ENCODE measurements at regions not wholly inside any gene's neighbourhood (a gene's known extent, or its start where the extent isn't known, plus 50 kb on each side); places are given as distances from the start of the nearest gene placed in this dataset.

DNA sequence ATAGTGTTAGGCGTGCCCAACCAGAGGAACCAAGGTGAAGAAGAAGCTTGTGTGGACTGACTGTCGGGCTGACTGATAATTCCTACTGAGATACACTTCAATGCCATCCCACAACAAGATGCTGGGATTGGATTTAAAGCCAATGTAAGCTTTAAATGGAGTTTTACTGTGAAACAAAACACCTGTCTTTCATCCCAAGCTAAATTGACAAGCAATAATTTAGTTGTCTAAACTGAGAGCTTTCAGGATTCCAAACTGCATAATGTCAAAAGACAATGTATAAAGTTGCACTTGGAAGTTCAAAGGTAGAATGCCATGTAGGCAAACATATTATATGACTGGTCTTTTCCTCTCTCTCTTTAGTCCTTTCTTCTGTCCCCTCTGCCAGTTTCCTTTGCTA, 1025.3 kb upstream of the FANCL start:
- H3K27me3 ChIP-seq (ENCODE audit: insufficient read depth, insufficient read length) = no peaks in the 10 kb centered on the region
- TF ChIP-seq ZNF274 (IDR thresholded peaks at IDR 0.05; ENCODE audit: low read depth, low read length) (no peak), SUZ12 (IDR thresholded peaks at IDR 0.05; ENCODE audit: extremely low read depth, insufficient read depth, insufficient read length) (no peak), YY1 (IDR thresholded peaks at IDR 0.05; ENCODE audit: insufficient read depth, insufficient read length) (no peak)
- no peak for DNase-seq (ENCODE audit: low read depth, low spot score)
- H3K9ac ChIP-seq (ENCODE audit: insufficient read length, low read depth) = no peak overlapping the region
- H3K9me3 ChIP-seq (ENCODE audit: insufficient read depth, low read length) = no peaks in the 10 kb centered on the region
- H3K36me3 ChIP-seq (ENCODE audit: insufficient read depth, insufficient read length, low read length) = no peaks in the 10 kb centered on the region
- H3K4me1 ChIP-seq (ENCODE audit: insufficient read depth, insufficient read length) = no peaks in the 10 kb centered on the region
- H3K4me3 ChIP-seq (ENCODE audit: insufficient read length, low read depth) = no peak overlapping the region

DNA sequence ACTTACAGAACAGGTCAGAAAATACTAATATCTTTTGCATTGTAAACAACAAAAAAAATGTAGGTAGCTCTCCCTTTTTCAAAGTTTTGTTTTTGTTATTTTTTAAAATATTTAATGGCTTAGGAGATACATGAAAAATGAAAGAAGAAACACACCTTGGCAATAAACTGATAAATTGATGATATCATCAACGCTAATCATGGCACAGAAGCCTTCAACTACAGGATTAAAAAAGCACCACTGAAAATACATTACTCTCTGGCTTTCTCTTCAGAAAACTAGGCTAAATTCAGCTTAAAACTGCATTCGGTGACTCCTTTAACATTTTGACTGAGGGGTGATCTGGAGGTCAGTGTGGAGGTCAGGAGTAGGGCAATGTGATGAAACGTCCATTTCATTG, 1018.8 kb upstream of the FANCL start:
- Histone ChIP-seq H3K27me3 (ENCODE audit: insufficient read depth, insufficient read length) (no peaks in the 10 kb centered on the region), H3K9me3 (ENCODE audit: insufficient read depth, low read length) (no peaks in the 10 kb centered on the region), H3K36me3 (ENCODE audit: insufficient read depth, insufficient read length, low read length) (no peaks in the 10 kb centered on the region), H3K4me1 (ENCODE audit: insufficient read depth, insufficient read length) (no peaks in the 10 kb centered on the region), H3K9ac (ENCODE audit: insufficient read length, low read depth) (no peak overlapping the region), H3K4me3 (ENCODE audit: insufficient read length, low read depth) (no peak overlapping the region)
- TF ChIP-seq ZNF274 (IDR thresholded peaks at IDR 0.05; ENCODE audit: low read depth, low read length) = no peak
- TF ChIP-seq YY1 (IDR thresholded peaks at IDR 0.05; ENCODE audit: insufficient read depth, insufficient read length) = no peak
- TF ChIP-seq SUZ12 (IDR thresholded peaks at IDR 0.05; ENCODE audit: extremely low read depth, insufficient read depth, insufficient read length) = no peak
- no peak for DNase-seq (ENCODE audit: low read depth, low spot score)

DNA sequence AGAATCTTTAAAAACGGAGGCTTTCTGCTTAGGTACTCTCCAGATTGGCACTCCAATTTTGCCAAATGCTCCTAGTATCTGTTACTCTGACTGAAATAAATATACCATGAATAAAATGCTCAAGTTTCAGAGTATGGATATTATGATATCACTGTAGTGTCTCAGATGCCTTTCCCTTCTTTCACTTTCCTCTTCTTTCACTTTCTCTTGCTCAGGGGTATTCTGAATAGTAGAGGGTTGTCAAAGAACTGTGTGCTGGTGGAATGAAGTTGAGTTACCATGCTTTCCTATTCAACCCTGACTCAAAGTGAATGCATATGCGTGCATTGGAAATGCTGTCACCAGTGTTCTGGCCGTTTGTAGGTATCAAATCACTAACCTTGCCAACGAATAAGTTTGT, 1015.2 kb upstream of the FANCL start:
- Histone ChIP-seq H3K36me3 (ENCODE audit: insufficient read depth, insufficient read length, low read length) (no peaks in the 10 kb centered on the region), H3K4me3 (ENCODE audit: insufficient read length, low read depth) (no peak overlapping the region), H3K9me3 (ENCODE audit: insufficient read depth, low read length) (no peaks in the 10 kb centered on the region), H3K27me3 (ENCODE audit: insufficient read depth, insufficient read length) (no peaks in the 10 kb centered on the region), H3K4me1 (ENCODE audit: insufficient read depth, insufficient read length) (no peaks in the 10 kb centered on the region), H3K9ac (ENCODE audit: insufficient read length, low read depth) (no peak overlapping the region)
- no peak for DNase-seq (ENCODE audit: low read depth, low spot score)
- TF ChIP-seq YY1 (IDR thresholded peaks at IDR 0.05; ENCODE audit: insufficient read depth, insufficient read length) (no peak), SUZ12 (IDR thresholded peaks at IDR 0.05; ENCODE audit: extremely low read depth, insufficient read depth, insufficient read length) (no peak), ZNF274 (IDR thresholded peaks at IDR 0.05; ENCODE audit: low read depth, low read length) (no peak)

DNA sequence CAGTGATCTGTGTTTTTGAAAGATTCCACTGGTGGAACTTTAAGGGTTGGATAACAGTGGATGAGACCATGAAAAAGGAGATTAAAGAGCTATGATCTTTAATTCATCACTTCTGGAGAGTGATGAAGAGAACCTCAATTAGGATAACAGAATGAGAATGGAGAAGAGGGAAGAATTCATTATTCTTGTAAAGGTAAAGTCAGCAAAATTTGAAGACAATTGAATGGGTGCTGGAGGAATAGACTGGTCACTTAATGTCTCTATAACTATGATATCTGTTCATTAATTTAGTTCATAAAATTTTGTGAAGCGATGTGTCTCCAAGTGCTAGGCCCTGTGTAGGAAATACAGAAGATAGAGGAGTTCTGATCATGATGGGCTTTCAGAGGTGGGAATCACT, 1013.2 kb upstream of the FANCL start:
- Histone ChIP-seq H3K4me3 (ENCODE audit: insufficient read length, low read depth) (no peak overlapping the region), H3K9me3 (ENCODE audit: insufficient read depth, low read length) (no peaks in the 10 kb centered on the region), H3K9ac (ENCODE audit: insufficient read length, low read depth) (no peak overlapping the region), H3K27me3 (ENCODE audit: insufficient read depth, insufficient read length) (no peaks in the 10 kb centered on the region), H3K4me1 (ENCODE audit: insufficient read depth, insufficient read length) (no peaks in the 10 kb centered on the region), H3K36me3 (ENCODE audit: insufficient read depth, insufficient read length, low read length) (no peaks in the 10 kb centered on the region)
- no peak for DNase-seq (ENCODE audit: low read depth, low spot score)
- TF ChIP-seq SUZ12 (IDR thresholded peaks at IDR 0.05; ENCODE audit: extremely low read depth, insufficient read depth, insufficient read length) (no peak), ZNF274 (IDR thresholded peaks at IDR 0.05; ENCODE audit: low read depth, low read length) (no peak)

DNA sequence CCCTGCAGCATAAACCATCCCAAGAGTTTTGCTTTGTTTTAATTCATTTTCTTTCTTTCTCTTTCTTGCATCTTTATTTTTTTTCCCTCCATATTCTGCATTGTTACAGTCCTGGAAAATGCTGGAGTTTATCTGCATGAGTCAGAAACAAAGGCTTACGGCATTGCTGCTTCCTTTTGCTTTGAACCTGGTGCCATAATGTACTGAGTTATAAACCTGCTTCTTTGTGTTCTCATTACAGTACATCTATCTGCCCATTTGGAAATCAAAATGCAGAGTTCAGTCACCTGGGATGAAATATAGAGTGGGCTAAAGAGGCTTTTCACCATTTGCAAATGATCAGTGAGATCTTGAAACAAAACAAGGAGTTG, 1009.2 kb upstream of the FANCL start:
- no peaks in the 10 kb centered on the region for H3K36me3 ChIP-seq (ENCODE audit: insufficient read depth, insufficient read length, low read length)
- H3K27me3 ChIP-seq (ENCODE audit: insufficient read depth, insufficient read length) = no peaks in the 10 kb centered on the region
- no peaks in the 10 kb centered on the region for H3K9me3 ChIP-seq (ENCODE audit: insufficient read depth, low read length)
- no peak for DNase-seq (ENCODE audit: low read depth, low spot score)
- no peak for TF ChIP-seq YY1 (IDR thresholded peaks at IDR 0.05; ENCODE audit: insufficient read depth, insufficient read length)
- H3K4me1 ChIP-seq (ENCODE audit: insufficient read depth, insufficient read length) = no peaks in the 10 kb centered on the region
- H3K9ac ChIP-seq (ENCODE audit: insufficient read length, low read depth) = no peak overlapping the region
- H3K4me3 ChIP-seq (ENCODE audit: insufficient read length, low read depth) = no peak overlapping the region

DNA sequence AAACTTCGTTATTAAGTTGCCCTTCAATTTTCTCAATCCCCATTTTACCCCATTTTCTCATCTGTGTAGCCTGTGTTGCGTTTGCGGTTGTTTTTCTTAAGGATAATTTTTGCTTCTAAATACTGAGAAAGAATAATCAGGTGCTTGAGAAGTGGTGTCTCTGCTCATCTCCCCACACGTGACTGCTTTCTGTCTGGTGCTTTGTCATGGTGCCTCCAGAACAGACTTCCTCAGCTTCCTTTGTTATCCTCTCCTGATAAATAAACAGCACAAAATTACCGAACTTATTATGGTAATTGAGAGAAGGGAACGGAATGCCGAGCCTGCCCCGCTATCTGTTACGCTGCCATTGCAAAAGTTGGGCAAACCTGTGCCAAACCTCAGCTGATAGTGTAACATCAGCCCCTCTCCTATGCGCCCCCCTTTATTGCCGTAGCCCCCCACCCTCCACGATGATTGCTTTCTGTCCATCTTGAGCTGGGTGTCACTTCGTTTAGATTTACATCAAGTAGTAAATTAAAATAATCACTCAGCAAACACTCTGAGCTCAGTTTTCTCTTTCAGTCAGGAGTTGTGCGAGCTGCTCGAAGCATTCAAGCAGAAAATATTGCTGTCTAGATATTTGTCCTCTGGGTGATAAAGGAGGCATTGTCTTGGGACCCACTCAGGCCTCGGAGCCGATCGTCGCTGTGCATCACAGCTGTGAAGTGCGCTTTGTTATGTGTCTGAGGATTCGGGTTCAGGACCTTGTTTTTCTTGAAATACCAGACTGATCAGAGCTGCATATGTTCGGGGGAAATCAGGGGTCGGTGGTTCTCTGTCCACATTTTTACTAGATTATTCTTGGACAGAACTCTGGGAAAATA, 1008.5 kb upstream of the FANCL start:
- H3K9ac ChIP-seq (ENCODE audit: insufficient read length, low read depth) = no peak overlapping the region
- TF ChIP-seq ZNF274 (IDR thresholded peaks at IDR 0.05; ENCODE audit: low read depth, low read length) (no peak), SUZ12 (IDR thresholded peaks at IDR 0.05; ENCODE audit: extremely low read depth, insufficient read depth, insufficient read length) (no peak), YY1 (IDR thresholded peaks at IDR 0.05; ENCODE audit: insufficient read depth, insufficient read length) (no peak)
- no peaks in the 10 kb centered on the region for H3K27me3 ChIP-seq (ENCODE audit: insufficient read depth, insufficient read length)
- no peaks in the 10 kb centered on the region for H3K9me3 ChIP-seq (ENCODE audit: insufficient read depth, low read length)
- no peaks in the 10 kb centered on the region for H3K4me1 ChIP-seq (ENCODE audit: insufficient read depth, insufficient read length)
- no peaks in the 10 kb centered on the region for H3K36me3 ChIP-seq (ENCODE audit: insufficient read depth, insufficient read length, low read length)
- no peak overlapping the region for H3K4me3 ChIP-seq (ENCODE audit: insufficient read length, low read depth)
- no peak for DNase-seq (ENCODE audit: low read depth, low spot score)

DNA sequence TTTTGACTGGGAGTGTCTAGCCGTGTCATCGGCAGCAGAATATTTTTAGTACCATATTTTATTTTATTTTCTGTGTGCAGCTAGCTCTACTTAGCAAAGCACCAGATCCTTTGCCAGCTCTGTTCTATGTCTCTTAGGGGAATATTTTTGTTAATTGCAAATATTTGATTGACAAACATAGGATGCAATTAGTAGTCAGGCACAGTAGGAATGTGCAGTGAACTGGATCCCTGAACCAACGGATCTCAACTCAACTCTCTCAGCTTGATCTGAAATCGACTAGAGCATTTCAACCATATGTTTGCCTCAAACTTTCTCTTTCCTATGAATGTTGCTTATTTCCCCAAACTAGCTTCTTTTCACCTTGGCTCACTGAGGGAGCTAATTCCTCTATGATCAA, 998.0 kb upstream of the FANCL start:
- DNase-seq (ENCODE audit: low read depth, low spot score) = no peak
- H3K27me3 ChIP-seq (ENCODE audit: insufficient read depth, insufficient read length) = no peaks in the 10 kb centered on the region
- no peaks in the 10 kb centered on the region for H3K9me3 ChIP-seq (ENCODE audit: insufficient read depth, low read length)
- no peaks in the 10 kb centered on the region for H3K36me3 ChIP-seq (ENCODE audit: insufficient read depth, insufficient read length, low read length)
- no peak overlapping the region for H3K4me3 ChIP-seq (ENCODE audit: insufficient read length, low read depth)
- TF ChIP-seq ZNF274 (IDR thresholded peaks at IDR 0.05; ENCODE audit: low read depth, low read length) (no peak), SUZ12 (IDR thresholded peaks at IDR 0.05; ENCODE audit: extremely low read depth, insufficient read depth, insufficient read length) (no peak), YY1 (IDR thresholded peaks at IDR 0.05; ENCODE audit: insufficient read depth, insufficient read length) (no peak)
- no peaks in the 10 kb centered on the region for H3K4me1 ChIP-seq (ENCODE audit: insufficient read depth, insufficient read length)
- H3K9ac ChIP-seq (ENCODE audit: insufficient read length, low read depth) = no peak overlapping the region
